Activated effector memory CD4-positive, alpha-beta T cell treated with Interleukin-2 at 50 U/mL for 16 hours (primary cell): ENCODE measurements at regions not wholly inside any gene's neighbourhood (a gene's known extent, or its start where the extent isn't known, plus 50 kb on each side); places are given as distances from the start of the nearest gene placed in this dataset.

Experiments
- DNase-seq: peaks from one replicate; pipeline ENCODE4 v3.0.0-alpha.2; 2020

- no peak for DNase-seq
These were observed 624.8 kb upstream of the TMEM132C start for GRCh38 chr12:127642208-127642607.

- DNase-seq, result no peak
These were observed 618.6 kb upstream of the TMEM132C start for GRCh38 chr12:127648321-127648720.

GRCh38 chr12:127649961-127650360 is 617.0 kb upstream of the TMEM132C start:
- DNase-seq, result no peak

- no peak for DNase-seq
These were observed 616.3 kb upstream of the TMEM132C start for GRCh38 chr12:127650626-127651025.

- DNase-seq, result no peak
These were observed 614.7 kb upstream of the TMEM132C start for GRCh38 chr12:127652281-127652680.

GRCh38 chr12:127654383-127654985 is 612.5 kb upstream of the TMEM132C start:
- no peak for DNase-seq

GRCh38 chr12:127655691-127656090 is 611.3 kb upstream of the TMEM132C start:
- DNase-seq, result no peak

GRCh38 chr12:127656266-127656665 is 610.7 kb upstream of the TMEM132C start:
- DNase-seq, result no peak

GRCh38 chr12:127657036-127657435 is 609.9 kb upstream of the TMEM132C start:
- no peak for DNase-seq

- DNase-seq, result no peak
These were observed 606.0 kb upstream of the TMEM132C start for GRCh38 chr12:127660961-127661360.

GRCh38 chr12:127663716-127664115 is 603.3 kb upstream of the TMEM132C start:
- no peak for DNase-seq

- no peak for DNase-seq
These were observed 602.1 kb upstream of the TMEM132C start for GRCh38 chr12:127664901-127665300.

GRCh38 chr12:127667131-127667685 is 599.8 kb upstream of the TMEM132C start:
- DNase-seq, result no peak

GRCh38 chr12:127670294-127670693 is 596.7 kb upstream of the TMEM132C start:
- DNase-seq, result no peak

GRCh38 chr12:127670796-127671195 is 596.2 kb upstream of the TMEM132C start:
- no peak for DNase-seq

- DNase-seq, result no peak
These were observed 591.0 kb upstream of the TMEM132C start for GRCh38 chr12:127675936-127676335.

- no peak for DNase-seq
These were observed 589.3 kb upstream of the TMEM132C start for GRCh38 chr12:127677537-127678131.

- DNase-seq, result no peak
These were observed 588.0 kb upstream of the TMEM132C start for GRCh38 chr12:127678945-127679344.

- DNase-seq, result no peak
These were observed 586.5 kb upstream of the TMEM132C start for GRCh38 chr12:127680516-127680915.

GRCh38 chr12:127681151-127681754 is 585.7 kb upstream of the TMEM132C start:
- DNase-seq, result no peak

- DNase-seq, result no peak
These were observed 581.5 kb upstream of the TMEM132C start for GRCh38 chr12:127685491-127685890.

GRCh38 chr12:127685931-127686330 is 581.0 kb upstream of the TMEM132C start:
- no peak for DNase-seq

- no peak for DNase-seq
These were observed 579.8 kb upstream of the TMEM132C start for GRCh38 chr12:127687181-127687580.

GRCh38 chr12:127688906-127689428 is 578.0 kb upstream of the TMEM132C start:
- no peak for DNase-seq
